Right hindlimb (tissue), 1 donor: ENCODE measurements at regions not wholly inside any gene's neighbourhood (a gene's known extent, or its start where the extent isn't known, plus 50 kb on each side); places are given as distances from the start of the nearest gene placed in this dataset.
"Not testable (repeated sequence)": the region's sequence is repeated elsewhere in the genome, so short reads cannot be mapped to it uniquely, and the experiment has no call there.

ENCODE experiments used
- DNase-seq: peaks from one replicate; pipeline ENCODE4 v3.0.0-alpha.2; 2018

DNA sequence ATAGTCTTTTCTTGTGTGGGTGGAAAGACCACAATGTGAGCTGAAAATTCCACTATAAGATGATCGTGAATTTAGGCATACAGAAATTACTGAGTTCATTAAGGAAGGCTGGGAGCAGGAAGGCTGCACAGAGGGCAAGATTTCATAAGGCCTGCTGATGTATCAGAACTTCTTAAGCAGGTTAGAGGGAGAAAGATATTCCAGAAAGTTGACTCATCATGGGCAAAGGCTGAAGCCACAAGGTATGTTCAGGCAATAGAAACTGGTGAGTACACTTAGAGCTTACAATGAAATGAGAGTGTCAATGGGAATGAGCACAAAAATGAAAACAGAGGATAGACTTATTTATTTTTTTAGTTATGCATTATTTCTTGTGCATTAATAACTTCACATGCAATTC, 618.6 kb downstream of the CBLN4 start:
- DNase-seq: no peak

GRCh38 chr20:55375920-55376319, 629.4 kb downstream of the CBLN4 start:
- DNase-seq: no peak

- no peak for DNase-seq
These were observed 639.6 kb downstream of the CBLN4 start for GRCh38 chr20:55365745-55366144.

DNA sequence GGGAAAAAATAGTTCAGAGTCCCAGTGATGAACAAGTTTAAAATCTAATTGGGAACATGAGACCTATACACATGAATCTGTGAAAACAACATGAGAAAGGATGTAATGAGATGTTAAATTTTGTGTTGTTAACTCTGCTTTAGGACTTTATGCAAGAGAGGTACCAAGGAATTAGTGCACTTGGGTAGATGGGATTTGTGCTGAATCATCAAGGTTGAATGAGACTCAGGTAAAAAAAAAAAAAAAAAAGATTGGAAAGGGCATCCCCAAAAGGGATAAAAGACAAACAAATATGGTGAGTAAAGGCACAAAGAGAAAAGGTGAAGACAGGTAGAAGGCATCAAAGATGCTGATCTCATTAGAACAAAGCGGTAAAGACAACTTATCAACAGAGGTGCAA, 644.4 kb downstream of the CBLN4 start:
- DNase-seq: no peak

GRCh38 chr20:55354720-55355119, 650.6 kb downstream of the CBLN4 start:
- no peak for DNase-seq

DNA sequence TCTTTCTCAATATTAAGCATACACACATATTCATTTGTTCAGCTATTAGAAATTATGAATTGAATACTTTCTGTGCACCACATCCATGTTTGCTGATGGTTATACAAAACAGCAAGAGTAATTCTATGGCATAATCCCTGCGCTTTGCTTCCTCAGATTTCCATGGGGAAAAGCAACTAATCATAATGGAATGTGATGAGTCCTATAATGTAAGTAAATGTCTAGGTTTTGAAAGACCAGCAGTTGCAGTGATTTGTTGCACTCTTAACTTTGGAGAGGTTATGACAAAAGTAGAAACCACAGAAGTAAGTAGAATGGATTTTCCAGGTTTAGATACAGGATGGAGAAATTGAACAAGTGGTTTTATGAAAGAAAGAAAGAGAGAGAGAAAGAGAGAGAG, 652.1 kb downstream of the CBLN4 start:
- DNase-seq: no peak

DNA sequence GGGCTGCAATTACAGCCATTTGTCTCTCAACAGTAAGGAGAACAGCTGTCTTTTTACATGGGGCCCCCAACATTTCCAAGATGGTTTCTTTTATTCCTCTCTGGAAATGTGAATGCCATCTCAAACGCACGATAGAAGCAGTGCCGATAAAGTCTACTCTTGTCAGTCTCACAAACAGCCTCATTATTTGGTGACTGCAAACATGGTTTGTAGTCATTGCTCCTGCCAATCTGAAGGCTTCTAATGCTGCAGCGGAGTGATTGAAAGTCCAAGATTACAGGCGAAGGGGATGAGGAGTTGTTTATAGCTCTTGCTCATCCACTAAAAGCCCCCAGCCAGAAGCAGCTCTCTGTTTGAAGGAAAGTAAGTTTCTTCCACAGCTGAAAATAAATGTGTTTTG, 657.1 kb downstream of the CBLN4 start:
- DNase-seq: no peak

GRCh38 chr20:55342822-55343221, 662.5 kb downstream of the CBLN4 start:
- no peak for DNase-seq

DNA sequence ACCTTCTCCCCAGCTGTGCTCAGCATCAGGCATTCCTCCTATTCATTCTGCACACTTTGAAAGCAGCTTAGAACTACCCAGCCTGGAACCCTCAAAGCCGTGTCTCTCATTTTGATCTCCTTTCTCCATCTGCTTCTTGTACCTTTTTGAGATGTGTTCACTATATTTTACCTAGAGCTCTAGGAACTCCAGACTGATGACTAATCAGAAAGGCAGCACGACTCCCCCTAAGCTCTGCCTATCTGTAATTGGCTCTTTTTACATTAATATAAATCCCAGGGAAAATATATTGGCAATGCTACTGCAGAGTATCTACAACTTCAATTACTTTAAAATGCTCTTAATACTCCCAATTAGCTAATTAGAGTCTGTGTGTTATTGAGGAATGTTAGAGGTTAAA, 671.5 kb downstream of the CBLN4 start:
- DNase-seq: no peak

DNA sequence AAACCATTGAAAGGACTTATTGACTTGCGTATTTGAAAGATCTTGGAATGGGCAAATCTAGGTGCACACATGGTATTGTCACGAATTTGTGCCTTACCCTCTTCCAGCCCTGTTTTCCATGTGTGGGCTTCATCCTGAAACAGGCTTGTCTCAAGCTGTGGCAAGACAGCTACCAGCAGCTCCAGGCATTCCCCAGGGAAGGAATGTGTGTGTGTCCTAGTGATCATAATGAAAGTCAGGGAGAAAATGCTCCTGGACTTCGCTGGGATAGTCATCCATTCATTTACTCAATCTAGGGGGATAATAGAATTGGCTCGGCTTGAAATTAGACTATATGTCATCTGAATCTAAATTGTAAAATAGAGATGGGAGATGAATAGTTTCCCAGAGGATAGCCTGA, 676.2 kb downstream of the CBLN4 start:
- DNase-seq: no peak

- DNase-seq: no peak
These were observed 682.6 kb downstream of the CBLN4 start for GRCh38 chr20:55322745-55323144.

GRCh38 chr20:55316753-55317152, 688.6 kb downstream of the CBLN4 start:
- DNase-seq: no peak

GRCh38 chr20:55310844-55311243, 694.5 kb downstream of the CBLN4 start:
- DNase-seq: not testable (repeated sequence)

GRCh38 chr20:55291261-55291660, 714.1 kb downstream of the CBLN4 start:
- DNase-seq: no peak

- no peak for DNase-seq
These were observed 721.4 kb downstream of the CBLN4 start for GRCh38 chr20:55283889-55284288.

GRCh38 chr20:55273149-55273548, 732.2 kb downstream of the CBLN4 start:
- no peak for DNase-seq

DNA sequence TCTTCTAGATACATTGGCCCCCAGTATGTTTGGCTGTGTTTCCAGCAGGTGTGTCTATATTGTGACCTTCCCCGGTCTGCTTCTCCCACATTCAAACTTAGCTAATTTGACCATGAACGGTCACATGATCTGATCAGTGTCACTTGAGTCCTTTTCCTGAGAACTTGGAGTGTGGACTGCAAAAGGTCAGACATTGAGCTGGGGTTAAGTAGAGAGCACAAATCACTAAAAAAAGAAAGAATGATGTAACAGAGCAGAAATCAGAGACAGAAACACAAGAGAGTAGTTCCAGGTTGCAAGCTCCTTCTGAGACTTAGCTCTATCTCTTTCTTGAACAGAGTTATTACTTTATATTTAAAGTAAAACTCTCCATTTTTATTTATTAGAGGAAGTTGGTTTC, 733.9 kb downstream of the CBLN4 start:
- no peak for DNase-seq

GRCh38 chr20:55269913-55270312, 735.4 kb downstream of the CBLN4 start:
- DNase-seq: no peak

DNA sequence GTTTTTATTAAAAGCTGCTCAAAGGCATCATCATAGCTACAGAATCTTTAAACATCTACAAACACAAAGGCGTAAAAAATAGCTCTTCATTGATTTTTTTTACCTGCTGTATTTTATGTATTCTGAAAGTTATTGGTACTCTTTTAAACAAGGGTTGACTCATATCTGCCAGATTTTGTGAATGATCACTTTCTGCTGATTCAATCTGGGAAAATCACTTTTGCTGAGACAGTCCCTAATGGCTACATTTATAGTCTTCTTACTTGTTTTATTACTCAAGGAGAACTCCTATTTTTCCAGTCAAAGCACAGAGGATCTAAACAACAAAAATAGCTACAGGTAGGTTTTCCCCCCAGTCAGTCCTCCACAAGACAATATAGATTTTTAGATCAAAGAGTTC, 739.0 kb downstream of the CBLN4 start:
- DNase-seq: no peak

DNA sequence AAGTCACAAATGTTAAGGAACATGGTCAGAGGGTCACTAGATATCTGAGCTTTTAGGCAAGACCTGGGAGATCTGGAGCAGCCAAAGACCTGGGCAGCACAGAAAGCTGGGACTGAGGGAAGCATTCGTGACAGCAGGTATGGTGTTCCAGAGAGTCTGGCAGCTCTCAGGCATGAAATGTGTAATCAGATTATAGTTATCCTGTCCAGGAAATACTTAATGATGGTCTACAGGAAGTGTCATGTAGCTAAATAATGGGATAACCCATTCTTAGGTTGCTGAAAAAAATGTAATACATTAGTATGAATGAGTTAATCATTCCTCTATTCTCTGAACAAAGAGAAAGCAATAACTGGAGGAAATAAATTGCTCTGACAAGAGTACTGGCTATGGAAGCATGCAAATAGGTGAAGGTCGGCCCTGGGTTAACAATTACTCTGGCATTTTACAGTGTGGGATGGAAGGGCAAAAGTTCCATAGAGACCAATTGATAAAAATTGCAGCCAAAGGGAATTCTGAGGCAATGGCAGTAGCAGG, 740.5 kb downstream of the CBLN4 start:
- no peak for DNase-seq

GRCh38 chr20:55258559-55258958, 746.8 kb downstream of the CBLN4 start:
- DNase-seq: no peak

DNA sequence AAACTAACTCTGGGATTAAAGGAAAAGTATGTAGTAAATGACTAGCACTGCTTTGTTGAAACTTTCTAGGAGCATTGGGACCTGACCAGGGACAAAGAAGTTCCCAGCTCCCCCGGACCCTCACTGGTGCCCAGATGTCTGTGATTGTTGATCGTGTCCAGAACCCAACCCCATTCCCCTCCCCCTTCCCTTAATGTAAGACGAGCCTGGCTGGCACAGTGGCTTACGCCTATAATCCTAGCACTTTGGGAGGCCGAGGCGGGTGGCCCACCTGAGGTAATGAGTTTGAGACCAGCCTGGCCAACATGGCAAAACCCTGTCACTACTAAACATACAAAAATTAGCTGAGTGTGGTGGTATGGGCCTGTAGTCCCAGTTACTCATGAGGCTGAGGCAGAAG, 750.3 kb downstream of the CBLN4 start:
- no peak for DNase-seq

GRCh38 chr20:55253781-55254180, 751.5 kb downstream of the CBLN4 start:
- no peak for DNase-seq

GRCh38 chr20:55252521-55252920, 752.8 kb downstream of the CBLN4 start:
- peak; percentile 33 for DNase-seq

DNA sequence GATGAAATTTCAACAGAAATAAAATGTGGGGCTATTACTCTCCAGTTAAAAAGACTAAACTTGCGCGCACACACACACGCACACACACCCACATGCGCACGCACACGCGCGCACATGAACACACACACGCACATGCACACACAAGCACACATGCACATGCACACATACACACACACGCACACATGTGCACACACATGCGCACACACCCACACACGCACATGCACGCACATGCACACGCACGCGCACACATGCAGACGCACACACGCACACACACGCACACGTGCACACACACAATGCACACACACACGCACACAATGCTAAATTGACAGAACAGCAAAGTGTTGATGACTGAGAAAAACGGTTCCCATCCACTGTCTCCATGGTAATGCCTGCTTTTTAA, 754.1 kb downstream of the CBLN4 start:
- no peak for DNase-seq

DNA sequence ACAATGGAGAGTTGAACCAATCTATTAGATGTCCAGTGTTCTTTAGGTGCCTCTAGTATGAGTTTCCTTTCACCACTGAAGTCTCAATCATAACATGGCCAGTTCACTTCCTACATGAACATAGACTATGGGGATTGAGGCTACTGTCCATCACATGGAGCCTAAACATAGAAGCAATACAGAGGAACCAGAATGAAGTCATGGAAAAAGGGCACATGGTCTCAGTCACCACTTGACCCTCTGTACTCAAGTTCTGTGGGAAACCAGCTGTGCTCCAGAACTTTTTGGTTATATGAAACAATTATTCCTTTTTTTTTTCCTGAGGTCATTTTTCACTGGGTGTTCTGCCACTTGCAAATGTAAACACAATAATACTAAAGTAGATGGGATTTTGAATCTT, 762.5 kb downstream of the CBLN4 start:
- DNase-seq: no peak
